ENCODE measurements at regions not wholly inside any gene's neighbourhood (a gene's known extent, or its start where the extent isn't known, plus 50 kb on each side); places are given as distances from the start of the nearest gene placed in this dataset.

DNA sequence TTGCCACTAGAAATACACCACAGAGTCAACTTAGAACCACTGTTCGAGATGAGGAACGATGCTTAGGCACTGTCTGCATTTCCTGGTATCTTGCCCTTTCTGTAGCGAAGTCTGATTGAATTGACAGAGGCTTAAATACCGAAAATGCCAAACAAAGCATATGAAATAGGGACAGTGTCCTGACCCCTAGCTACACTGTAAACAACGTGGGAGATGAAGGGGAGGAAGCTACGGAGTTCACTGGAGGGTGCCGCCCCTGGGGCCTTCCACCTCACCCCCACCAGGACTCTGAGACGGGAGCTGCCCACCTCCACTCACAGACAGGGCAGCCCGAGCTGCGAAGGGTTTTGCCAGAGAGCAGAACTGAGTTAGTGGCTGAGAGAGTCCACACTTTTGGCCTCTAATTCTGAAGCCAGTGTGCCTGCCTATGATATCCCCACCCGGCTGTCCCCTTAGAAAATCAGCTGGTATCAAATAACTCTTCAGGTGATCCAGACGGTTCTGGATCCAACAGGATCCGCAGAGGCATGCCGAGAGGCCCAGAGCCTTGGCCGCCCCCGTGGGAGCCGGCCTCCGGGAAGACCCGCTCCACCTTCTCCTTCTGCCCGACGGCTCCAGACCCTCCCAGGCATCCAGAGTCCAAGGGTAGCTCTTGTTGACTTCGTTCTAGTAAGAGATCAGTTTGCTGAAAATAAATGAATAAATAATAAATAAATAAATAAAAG lies 230.7 kb upstream of the DIO3 start:
- TF ChIP-seq, protein P1, sequence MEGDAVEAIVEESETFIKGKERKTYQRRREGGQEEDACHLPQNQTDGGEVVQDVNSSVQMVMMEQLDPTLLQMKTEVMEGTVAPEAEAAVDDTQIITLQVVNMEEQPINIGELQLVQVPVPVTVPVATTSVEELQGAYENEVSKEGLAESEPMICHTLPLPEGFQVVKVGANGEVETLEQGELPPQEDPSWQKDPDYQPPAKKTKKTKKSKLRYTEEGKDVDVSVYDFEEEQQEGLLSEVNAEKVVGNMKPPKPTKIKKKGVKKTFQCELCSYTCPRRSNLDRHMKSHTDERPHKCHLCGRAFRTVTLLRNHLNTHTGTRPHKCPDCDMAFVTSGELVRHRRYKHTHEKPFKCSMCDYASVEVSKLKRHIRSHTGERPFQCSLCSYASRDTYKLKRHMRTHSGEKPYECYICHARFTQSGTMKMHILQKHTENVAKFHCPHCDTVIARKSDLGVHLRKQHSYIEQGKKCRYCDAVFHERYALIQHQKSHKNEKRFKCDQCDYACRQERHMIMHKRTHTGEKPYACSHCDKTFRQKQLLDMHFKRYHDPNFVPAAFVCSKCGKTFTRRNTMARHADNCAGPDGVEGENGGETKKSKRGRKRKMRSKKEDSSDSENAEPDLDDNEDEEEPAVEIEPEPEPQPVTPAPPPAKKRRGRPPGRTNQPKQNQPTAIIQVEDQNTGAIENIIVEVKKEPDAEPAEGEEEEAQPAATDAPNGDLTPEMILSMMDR (IDR thresholded peaks at IDR 0.05): no peak
- TF ChIP-seq POLR2A (IDR thresholded peaks at IDR 0.05) (no peak), POLR2AphosphoS5 (IDR thresholded peaks at IDR 0.05; ENCODE audit: insufficient read depth in 1 of 2, low read depth in 1 of 2) (no peak)

Data from vagina (tissue), 2 donors.